A673 (cell line): ENCODE measurements at regions not wholly inside any gene's neighbourhood (a gene's known extent, or its start where the extent isn't known, plus 50 kb on each side); places are given as distances from the start of the nearest gene placed in this dataset.

Experiments used
- BruUV-seq: library from RNA; stranded (reverse); fragments of 400-500 nt; replicated peaks from 2 replicates; lab custom pipeline; 2021; lab: Mats Ljungman, UMichigan
- CTCF ChIA-PET: fragments of 300-600 bp; sonication (Branson Sonifier 250); formaldehyde crosslinking; loops from one replicate; lab custom pipeline; 2022; ENCODE audit warnings: antibody characterized with exemption; lab: Charles Lee
- POLR2A ChIA-PET: fragments of 300-600 bp; sonication (Branson Sonifier 250); formaldehyde crosslinking; loops from one replicate; lab custom pipeline; 2022; ENCODE audit warnings: antibody characterized with exemption; ENCODE audit not compliant: low non-redundant PET; lab: Charles Lee
- DNase-seq: peaks from one replicate; pipeline ENCODE4 v3.0.0-alpha.2; 2015; ENCODE audit warnings: low spot score
- H3K27ac ChIP-seq: fragments of 200-600 bp; sonication (generic); 2 replicates; pipeline ENCODE4 v1.5.1; 2016; ENCODE audit warnings: mixed run types, low read depth, mild to moderate bottlenecking, mixed read lengths, antibody characterized with exemption, low read length; ENCODE audit not compliant: poor library complexity, severe bottlenecking
- H3K27me3 ChIP-seq: fragments of 200-600 bp; sonication (generic); replicated peaks from 2 replicates; pipeline ENCODE4 v1.6.1; 2017; ENCODE audit warnings: mixed run types, low read depth, mild to moderate bottlenecking, mixed read lengths, antibody characterized with exemption, low read length; ENCODE audit not compliant: insufficient read depth, poor library complexity
- H3K36me3 ChIP-seq: fragments of 200-600 bp; sonication (generic); 2 replicates; pipeline ENCODE4 v1.6.1; 2016; ENCODE audit warnings: mixed run types, mild to moderate bottlenecking, mixed read lengths, antibody characterized with exemption, low read length; ENCODE audit not compliant: insufficient read depth, poor library complexity, severe bottlenecking
- H3K4me1 ChIP-seq: fragments of 200-600 bp; sonication (generic); 2 replicates; pipeline ENCODE4 v1.6.1; 2017; ENCODE audit warnings: mixed run types, mild to moderate bottlenecking, mixed read lengths, antibody characterized with exemption, low read length; ENCODE audit not compliant: insufficient read depth, poor library complexity, severe bottlenecking
- H3K4me3 ChIP-seq: fragments of 200-600 bp; sonication (generic); 2 replicates; pipeline ENCODE4 v1.5.1; 2016; ENCODE audit warnings: low read depth, mixed run types, mild to moderate bottlenecking, mixed read lengths, low read length; ENCODE audit not compliant: poor library complexity, severe bottlenecking
- H3K9me3 ChIP-seq: fragments of 200-600 bp; sonication (generic); 2 replicates; pipeline ENCODE4 v1.6.1; 2016; ENCODE audit warnings: mixed run types, low read depth, mild to moderate bottlenecking, mixed read lengths, antibody characterized with exemption, low read length; ENCODE audit not compliant: poor library complexity, severe bottlenecking
- CTCF ChIP-seq: fragments of 300-800, 200-600 bp; sonication (generic); conservative IDR thresholded peaks from 2 replicates; pipeline ENCODE4 v1.5.1; 2017; ENCODE audit warnings: low read depth, mild to moderate bottlenecking, antibody characterized with exemption, low read length, moderate library complexity, mixed read lengths
- EZH2 ChIP-seq: fragments of 200-600 bp; sonication (generic); IDR thresholded peaks from 2 replicates; pipeline ENCODE4 v1.6.1; 2017; ENCODE audit warnings: borderline replicate concordance, low read depth, mild to moderate bottlenecking, mixed read lengths, antibody characterized with exemption, low read length; ENCODE audit not compliant: poor library complexity, severe bottlenecking
- intact Hi-C: fragments of 100-400 bp; cut with micrococcal nuclease; formaldehyde crosslinking; loops from one replicate; pipeline ENCODE4 v1.10.0; 2022; ENCODE audit not compliant: unreplicated experiment

- Histone ChIP-seq H3K9me3 (no peaks in the 10 kb centered on the region), H3K27ac (no peak overlapping the region), H3K36me3 (no peaks in the 10 kb centered on the region), H3K4me1 (no peaks in the 10 kb centered on the region), H3K27me3 (no peaks in the 10 kb centered on the region), H3K4me3 (no peak overlapping the region)
- ChIA-PET CTCF (no interaction called here), POLR2A (no interaction called here)
- TF ChIP-seq EZH2 (no peak), CTCF (no peak)
- intact Hi-C loops, result no loop called here
- BruUV-seq, result no TSS peak
- no peak for DNase-seq
These were observed 144.3 kb upstream of the FREM2 start for GRCh38 chr13:38542601-38543000.

- CTCF ChIA-PET, result no interaction called here
- no peaks in the 10 kb centered on the region for H3K27me3 ChIP-seq
- H3K36me3 ChIP-seq, result no peaks in the 10 kb centered on the region
- no peak overlapping the region for H3K4me3 ChIP-seq
- H3K4me1 ChIP-seq, result no peaks in the 10 kb centered on the region
- TF ChIP-seq CTCF, result no peak
- TF ChIP-seq EZH2, result no peak
- no peaks in the 10 kb centered on the region for H3K9me3 ChIP-seq
- no peak for DNase-seq
- POLR2A ChIA-PET, result no interaction called here
- BruUV-seq, result no TSS peak
- intact Hi-C loops, result no loop called here
- H3K27ac ChIP-seq, result no peak overlapping the region
These were observed 143.3 kb upstream of the FREM2 start for GRCh38 chr13:38543561-38543960.

- H3K9me3 ChIP-seq, result no peaks in the 10 kb centered on the region
- DNase-seq, result no peak
- H3K4me3 ChIP-seq, result no peak overlapping the region
- H3K4me1 ChIP-seq, result no peaks in the 10 kb centered on the region
- H3K27ac ChIP-seq, result no peak overlapping the region
- POLR2A ChIA-PET, result no interaction called here
- no peaks in the 10 kb centered on the region for H3K27me3 ChIP-seq
- H3K36me3 ChIP-seq, result no peaks in the 10 kb centered on the region
- TF ChIP-seq CTCF (no peak), EZH2 (no peak)
- no TSS peak for BruUV-seq
- CTCF ChIA-PET, result no interaction called here
- intact Hi-C loops, result no loop called here
These were observed 123.1 kb upstream of the FREM2 start for GRCh38 chr13:38563739-38564138.
